IMR-90 (cell line): ENCODE measurements at regions not wholly inside any gene's neighbourhood (a gene's known extent, or its start where the extent isn't known, plus 50 kb on each side); places are given as distances from the start of the nearest gene placed in this dataset.
A peak's percentile ranks its signal among the peaks of the same experiment; 100 is the strongest.

Source experiments
- ATAC-seq: fragments of 200-7000 bp; cut with Tn5 transposase; 2 replicates; pipeline ENCODE4 v1.9.1; 2020; ENCODE audit warnings: low read depth, mild to moderate bottlenecking, moderate library complexity
- BruUV-seq: library from RNA; stranded (reverse); fragments of 400-500 nt; replicated peaks from 2 replicates; lab custom pipeline; 2021; lab: Mats Ljungman, UMichigan
- CTCF ChIA-PET: fragments of 300-600 bp; formaldehyde crosslinking; extraction: SDS; loops from one replicate; lab custom pipeline; 2021; ENCODE audit warnings: antibody characterized with exemption; lab: Yijun Ruan, JAX
- POLR2A ChIA-PET: fragments of 300-600 bp; sonication (Branson Sonifier 250); formaldehyde crosslinking; loops from one replicate; lab custom pipeline; 2022; ENCODE audit warnings: antibody characterized with exemption; ENCODE audit not compliant: unreplicated experiment; lab: Charles Lee
- DNase-seq: peaks from one replicate; pipeline ENCODE4 v3.0.0; 2013
- H2AFZ ChIP-seq: replicated peaks from 2 replicates; pipeline ENCODE3; 2013; ENCODE audit warnings: low read length, mild to moderate bottlenecking; ENCODE audit not compliant: poor library complexity
- H2AK5ac ChIP-seq: 2 replicates; pipeline ENCODE4 v1.6.1; 2013; ENCODE audit warnings: low read depth, low read length, inconsistent platforms
- H2AK9ac ChIP-seq: replicated peaks from 2 replicates; pipeline ENCODE3; 2013; ENCODE audit warnings: mild to moderate bottlenecking, low read depth, low read length, moderate library complexity; ENCODE audit not compliant: poor library complexity
- H2BK120ac ChIP-seq: 2 replicates; pipeline ENCODE4 v1.6.1; 2013; ENCODE audit warnings: low read depth, low read length, inconsistent platforms
- H2BK15ac ChIP-seq: 3 replicates; pipeline ENCODE4 v1.6.1; 2013; ENCODE audit warnings: low read depth, low read length, inconsistent platforms
- H2BK20ac ChIP-seq: 2 replicates; pipeline ENCODE4 v1.6.1; 2013; ENCODE audit warnings: low read depth, mild to moderate bottlenecking, inconsistent platforms, low read length, moderate library complexity
- H2BK5ac ChIP-seq: 2 replicates; pipeline ENCODE4 v1.6.1; 2013; ENCODE audit warnings: mild to moderate bottlenecking, low read depth, low read length, inconsistent platforms; ENCODE audit not compliant: poor library complexity, severe bottlenecking
- H3K14ac ChIP-seq: replicated peaks from 2 replicates; pipeline ENCODE4 v1.6.1; 2013; ENCODE audit warnings: low read depth, low read length, inconsistent platforms
- H3K18ac ChIP-seq: 2 replicates; pipeline ENCODE4 v1.6.1; 2013; ENCODE audit warnings: low read depth, low read length, control low read depth
- H3K23ac ChIP-seq: 2 replicates; pipeline ENCODE4 v1.6.1; 2013; ENCODE audit warnings: low read depth, low read length, inconsistent platforms
- H3K27ac ChIP-seq: 2 replicates; pipeline ENCODE4 v1.5.1; 2013; ENCODE audit warnings: mild to moderate bottlenecking, control low read depth, low read length; ENCODE audit not compliant: insufficient read depth
- H3K27me3 ChIP-seq: 2 replicates; pipeline ENCODE4 v1.6.1; 2013; ENCODE audit warnings: low read length; ENCODE audit not compliant: control insufficient read depth, insufficient read depth
- H3K36me3 ChIP-seq: 2 replicates; pipeline ENCODE4 v1.6.1; 2013; ENCODE audit warnings: low read length, mixed read lengths; ENCODE audit not compliant: control insufficient read depth, insufficient read depth
- H3K4ac ChIP-seq: 2 replicates; pipeline ENCODE4 v1.6.1; 2013; ENCODE audit warnings: low read depth, low read length, inconsistent platforms
- H3K4me1 ChIP-seq: 2 replicates; pipeline ENCODE4 v1.6.1; 2013; ENCODE audit warnings: low read length, mixed read lengths; ENCODE audit not compliant: control insufficient read depth, insufficient read depth
- H3K4me2 ChIP-seq: 2 replicates; pipeline ENCODE4 v1.6.1; 2013; ENCODE audit warnings: low read depth, mild to moderate bottlenecking, control low read depth, low read length, moderate library complexity
- H3K4me3 ChIP-seq: 2 replicates; pipeline ENCODE4 v1.5.1; 2013; ENCODE audit warnings: low read depth, mild to moderate bottlenecking, control low read depth, low read length, moderate library complexity; ENCODE audit not compliant: insufficient read depth
- H3K56ac ChIP-seq: 2 replicates; pipeline ENCODE4 v1.6.1; 2013; ENCODE audit warnings: low read length, inconsistent platforms; ENCODE audit not compliant: insufficient read depth; ENCODE audit errors: extremely low read depth
- H3K79me1 ChIP-seq, 2 experiments: 2 replicates each; pipeline ENCODE4 v1.6.1; 2013; ENCODE audit warnings: low read length in 2 of 2, inconsistent platforms in 1 of 2, low read depth in 1 of 2
- H3K9ac ChIP-seq: 2 replicates; pipeline ENCODE4 v1.6.1; 2013; ENCODE audit warnings: low read depth, low read length, control low read depth
- H3K9me1 ChIP-seq: 2 replicates; pipeline ENCODE4 v1.6.1; 2013; ENCODE audit warnings: low read length, inconsistent platforms; ENCODE audit not compliant: insufficient read depth
- H3K9me3 ChIP-seq: 2 replicates; pipeline ENCODE4 v1.6.1; 2013; ENCODE audit warnings: low read length; ENCODE audit not compliant: control insufficient read depth, insufficient read depth
- H4K20me1 ChIP-seq: 2 replicates; pipeline ENCODE4 v1.6.1; 2013; ENCODE audit warnings: low read length, inconsistent platforms; ENCODE audit not compliant: insufficient read depth
- H4K5ac ChIP-seq: 2 replicates; pipeline ENCODE4 v1.6.1; 2013; ENCODE audit warnings: mild to moderate bottlenecking, low read depth, low read length, control low read depth
- H4K8ac ChIP-seq, 2 experiments: 2 replicates each; pipeline ENCODE4 v1.6.1; 2013; ENCODE audit warnings: low read depth in 2 of 2, low read length in 2 of 2, control low read depth in 1 of 2, inconsistent platforms in 1 of 2
- H4K91ac ChIP-seq: 2 replicates; pipeline ENCODE4 v1.6.1; 2013; ENCODE audit warnings: low read depth, low read length, inconsistent platforms; ENCODE audit not compliant: insufficient read depth
- BHLHE40 ChIP-seq: fragments of 150-350 bp; IDR thresholded peaks from 2 replicates; pipeline ENCODE4 v1.6.1; 2016; ENCODE audit warnings: mild to moderate bottlenecking, low read depth, low read length
- CHD1 ChIP-seq: IDR thresholded peaks from 2 replicates; pipeline ENCODE4 v1.6.1; 2012; ENCODE audit warnings: low read depth, low read length, improper control_type of control experiment
- FOS ChIP-seq: fragments of 150-350 bp; IDR thresholded peaks from 2 replicates; pipeline ENCODE4 v1.6.1; 2016; ENCODE audit warnings: low read depth, low read length
- MAFK ChIP-seq: IDR thresholded peaks from 2 replicates; pipeline ENCODE4 v1.6.1; 2012; ENCODE audit warnings: low read depth, low read length, improper control_type of control experiment
- NFE2L2 ChIP-seq: fragments of 150-350 bp; IDR thresholded peaks from 2 replicates; pipeline ENCODE4 v1.6.1; 2016; ENCODE audit warnings: low read depth, mild to moderate bottlenecking, low read length
- POLR2A ChIP-seq: IDR thresholded peaks from 2 replicates; pipeline ENCODE4 v1.6.1; 2012; ENCODE audit warnings: mild to moderate bottlenecking, low read depth, low read length
- RAD21 ChIP-seq: IDR thresholded peaks from 2 replicates; pipeline ENCODE4 v1.6.1; 2012; ENCODE audit warnings: low read length, improper control_type of control experiment
- RFX5 ChIP-seq: IDR thresholded peaks from 2 replicates; pipeline ENCODE4 v1.8.0; 2012; ENCODE audit warnings: low read depth, mild to moderate bottlenecking, low read length, moderate library complexity
- SMC3 ChIP-seq: fragments of 150-350 bp; IDR thresholded peaks from 2 replicates; pipeline ENCODE4 v1.6.1; 2016; ENCODE audit warnings: low read depth, mild to moderate bottlenecking, antibody characterized with exemption, low read length, moderate library complexity
- USF2 ChIP-seq: fragments of 150-350 bp; IDR thresholded peaks from 2 replicates; pipeline ENCODE4 v1.6.1; 2017; ENCODE audit warnings: mild to moderate bottlenecking, antibody characterized with exemption, low read length, low read depth
- WGBS, 2 experiments: methylation state at CpG; one replicate each; pipeline versions ENCODE4 v1.1.5 to v1.1.7; 2013; ENCODE audit warnings: missing lambda C conversion rate in 2 of 2; ENCODE audit not compliant: insufficient read length in 1 of 2; ENCODE audit errors: extremely low coverage in 2 of 2; 5-methylcytosine and 5-hydroxymethylcytosine counted together
- dilution Hi-C: fragments of 300-500 bp; cut with HindIII; formaldehyde crosslinking; loops from one replicate; pipeline ENCODE4 v1.14.3; 2018; ENCODE audit warnings: low sequenced_read_pairs; ENCODE audit not compliant: unreplicated experiment
- in situ Hi-C: fragments of 300-500 bp; cut with MboI; formaldehyde crosslinking; loops from 3 replicates; pipeline ENCODE4 v1.14.3; 2019; ENCODE audit warnings: low sequenced_read_pairs, inconsistent platforms, mixed read lengths
- intact Hi-C: fragments of 100-400 bp; cut with micrococcal nuclease; formaldehyde crosslinking; loops from 2 replicates; pipeline ENCODE4 v1.10.0; 2022
- TF ChIP-seq, protein P1 (sequence below): conservative IDR thresholded peaks from 2 replicates; pipeline ENCODE4 v1.5.1; 2012; ENCODE audit warnings: mild to moderate bottlenecking, low read depth, low read length, improper control_type of control experiment

GRCh38 chr10:33600381-33600780, 265.9 kb upstream of the NRP1 start:
- Histone ChIP-seq H4K5ac (no peak overlapping the region), H2AK9ac (no peak overlapping the region), H3K27ac (no peak overlapping the region), H3K9ac (no peak overlapping the region), H3K4me2 (no peak overlapping the region), H3K4me1 (no peaks in the 10 kb centered on the region), H3K9me3 (peaks cover 2% of the 10 kb centered on the region; the same call in 1 of the 2 replicates), H2BK15ac (no peak overlapping the region), H3K9me1 (no peaks in the 10 kb centered on the region), H2BK5ac (no peak overlapping the region), H2BK120ac (no peak overlapping the region), H3K4ac (no peak overlapping the region), H4K20me1 (no peaks in the 10 kb centered on the region), H3K23ac (no peak overlapping the region), H3K56ac (no peak overlapping the region), H3K18ac (no peak overlapping the region), H2AFZ (no peak overlapping the region), H3K14ac (no peak overlapping the region), H3K79me1 (no peaks in the 10 kb centered on the region), H3K27me3 (peaks cover 3% of the 10 kb centered on the region; the same call in 1 of the 2 replicates), H4K8ac (no peak overlapping the region), H2BK20ac (no peak overlapping the region), H3K36me3 (no peaks in the 10 kb centered on the region), H2AK5ac (no peak overlapping the region), H4K91ac (no peak overlapping the region), H3K4me3 (no peak overlapping the region)
- intact Hi-C loops = no loop called here
- dilution Hi-C loops = no loop called here
- CTCF ChIA-PET = no interaction called here
- BruUV-seq = no TSS peak
- peak; percentile 49 for DNase-seq
- in situ Hi-C loops = no loop called here
- no CpG with 5 or more reads among the region's 3 CpGs for WGBS, 2 experiments
- no peak for TF ChIP-seq RAD21
- TF ChIP-seq POLR2A = no peak
- TF ChIP-seq NFE2L2 = no peak
- TF ChIP-seq, protein P1, sequence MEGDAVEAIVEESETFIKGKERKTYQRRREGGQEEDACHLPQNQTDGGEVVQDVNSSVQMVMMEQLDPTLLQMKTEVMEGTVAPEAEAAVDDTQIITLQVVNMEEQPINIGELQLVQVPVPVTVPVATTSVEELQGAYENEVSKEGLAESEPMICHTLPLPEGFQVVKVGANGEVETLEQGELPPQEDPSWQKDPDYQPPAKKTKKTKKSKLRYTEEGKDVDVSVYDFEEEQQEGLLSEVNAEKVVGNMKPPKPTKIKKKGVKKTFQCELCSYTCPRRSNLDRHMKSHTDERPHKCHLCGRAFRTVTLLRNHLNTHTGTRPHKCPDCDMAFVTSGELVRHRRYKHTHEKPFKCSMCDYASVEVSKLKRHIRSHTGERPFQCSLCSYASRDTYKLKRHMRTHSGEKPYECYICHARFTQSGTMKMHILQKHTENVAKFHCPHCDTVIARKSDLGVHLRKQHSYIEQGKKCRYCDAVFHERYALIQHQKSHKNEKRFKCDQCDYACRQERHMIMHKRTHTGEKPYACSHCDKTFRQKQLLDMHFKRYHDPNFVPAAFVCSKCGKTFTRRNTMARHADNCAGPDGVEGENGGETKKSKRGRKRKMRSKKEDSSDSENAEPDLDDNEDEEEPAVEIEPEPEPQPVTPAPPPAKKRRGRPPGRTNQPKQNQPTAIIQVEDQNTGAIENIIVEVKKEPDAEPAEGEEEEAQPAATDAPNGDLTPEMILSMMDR = no peak
- TF ChIP-seq RFX5 = no peak
- TF ChIP-seq BHLHE40 = no peak
- TF ChIP-seq CHD1 = no peak
- no peak for TF ChIP-seq SMC3
- no peak for TF ChIP-seq FOS
- TF ChIP-seq USF2 = no peak
- TF ChIP-seq MAFK = no peak
- POLR2A ChIA-PET = no interaction called here
- peak; percentile 54 for ATAC-seq
